Tibial nerve (tissue), 4 donors: ENCODE measurements at regions not wholly inside any gene's neighbourhood (a gene's known extent, or its start where the extent isn't known, plus 50 kb on each side); places are given as distances from the start of the nearest gene placed in this dataset.

Source experiments
- DNase-seq, 2 donors: peaks; one replicate each; pipeline ENCODE4 v3.0.0-alpha.2; 2019; ENCODE audit warnings: low spot score in 2 of 2
- H3K27ac ChIP-seq, 4 donors: fragments of 200-600 bp; sonication (generic) in 3 of 4; one replicate each; pipeline ENCODE4 v1.5.1; 2017 to 2019; ENCODE audit warnings: mild to moderate bottlenecking in 1 of 4
- H3K27me3 ChIP-seq, 2 donors: fragments of 200-600 bp; sonication (generic) in 1 of 2; one replicate each; pipeline versions ENCODE4 v1.5.1 to v1.6.0; 2017 to 2019
- H3K36me3 ChIP-seq, 3 donors: fragments of 200-600 bp; sonication (generic); one replicate each; pipeline ENCODE4 v1.5.1; 2018 to 2019
- H3K4me1 ChIP-seq, 4 donors: fragments of 200-600 bp; sonication (generic) in 3 of 4; one replicate each; pipeline ENCODE4 v1.5.1; 2017 to 2019
- H3K4me3 ChIP-seq, 4 donors: fragments of 200-600 bp; sonication (generic) in 3 of 4; one replicate each; pipeline ENCODE4 v1.5.1; 2017 to 2019; ENCODE audit warnings: mild to moderate bottlenecking in 1 of 4, moderate library complexity in 1 of 4
- H3K9me3 ChIP-seq, 4 donors: fragments of 200-600 bp; sonication (generic) in 3 of 4; one replicate each; pipeline ENCODE4 v1.5.1; 2017 to 2019
- EP300 ChIP-seq, 2 donors: sonication (generic); formaldehyde crosslinking; IDR thresholded peaks; one replicate each; pipeline ENCODE4 v1.6.1; 2017; ENCODE audit warnings: antibody characterized with exemption in 2 of 2, mild to moderate bottlenecking in 1 of 2
- POLR2A ChIP-seq, 2 donors: fragments of 450-650 bp; IDR thresholded peaks; one replicate each; pipeline ENCODE4 v1.6.1; 2017; ENCODE audit warnings: antibody characterized with exemption in 2 of 2, mild to moderate bottlenecking in 2 of 2, moderate library complexity in 2 of 2
- WGBS, 2 donors: methylation state at CpG; one replicate each; pipeline ENCODE4 v1.1.5; 2018; 5-methylcytosine and 5-hydroxymethylcytosine counted together
- TF ChIP-seq, protein P1 (sequence below), 5 experiments: fragments of 200-600 bp in 3 of 5; fragments of 450-650 bp in 2 of 5; sonication (generic) in 3 of 5; IDR thresholded peaks; one replicate each; pipeline ENCODE4 v1.5.1; 2016 to 2019; ENCODE audit warnings: antibody characterized with exemption in 5 of 5, mild to moderate bottlenecking in 3 of 5, moderate library complexity in 2 of 5

DNA sequence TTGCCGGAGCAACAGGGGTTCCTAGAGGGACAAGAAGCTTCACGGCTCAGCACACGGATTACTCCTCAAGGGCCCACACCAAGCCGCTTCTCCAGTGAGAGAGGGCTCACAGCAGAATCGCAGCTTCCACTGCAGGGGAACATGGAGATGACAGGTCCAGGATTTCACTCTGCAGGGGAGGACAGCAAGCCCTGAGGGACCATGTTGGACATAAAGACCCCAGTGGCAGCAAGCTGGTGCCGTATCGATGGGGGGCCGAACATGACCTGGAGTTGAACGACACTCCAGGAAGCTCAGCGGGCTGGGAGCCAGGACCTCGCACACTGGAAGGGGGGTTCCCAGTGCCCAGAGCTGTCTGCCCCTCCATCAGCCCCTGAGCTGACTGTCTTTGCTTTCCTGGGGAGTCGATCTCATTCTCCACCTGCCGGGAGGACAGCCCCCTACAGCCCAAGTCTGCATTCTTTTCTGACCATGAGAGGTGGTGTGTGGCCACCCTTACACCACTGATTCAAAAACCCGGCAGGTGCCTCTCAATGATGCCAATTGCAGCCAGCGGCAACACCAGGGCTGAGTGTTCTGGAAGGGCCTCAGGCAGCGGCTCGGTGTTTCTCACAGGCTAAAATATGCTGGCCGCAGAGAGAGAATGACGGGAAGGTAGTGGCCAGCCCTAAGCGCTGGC is 194.5 kb upstream of the CDH4 start:
- Histone ChIP-seq H3K27me3 (no peaks in the 10 kb centered on the region), H3K9me3 (peaks cover 0 to 22% (median 0%) of the 10 kb centered on the region in 4 donors), H3K36me3 (no peaks in the 10 kb centered on the region), H3K4me1 (no peaks in the 10 kb centered on the region), H3K27ac (no peak overlapping the region), H3K4me3 (no peak overlapping the region)
- WGBS, 2 donors, result 61 to 65% methylated on average over 16 to 20 of the region's 20 CpGs
- DNase-seq, result no peak
- TF ChIP-seq EP300 (IDR thresholded peaks at IDR 0.05), result no peak

DNA sequence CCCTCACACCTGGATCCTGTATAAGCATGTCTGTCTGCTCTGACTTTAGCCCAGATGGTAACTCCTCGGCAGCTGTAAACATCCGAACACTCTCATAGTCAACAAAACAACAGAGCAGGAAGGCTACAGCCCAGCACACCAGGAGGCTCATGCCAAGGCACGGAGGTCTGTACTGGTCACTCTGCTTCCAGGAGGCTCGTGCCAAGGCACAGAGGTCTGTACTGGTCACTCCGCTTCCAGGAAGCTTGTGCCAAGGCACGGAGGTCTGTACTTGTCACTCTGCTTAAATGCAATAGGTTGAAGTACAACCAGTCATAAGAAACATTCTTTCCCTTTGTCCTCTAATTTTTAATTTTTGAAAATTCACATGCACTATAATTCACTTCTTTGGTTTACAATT is 190.1 kb upstream of the CDH4 start:
- no peak overlapping the region for H3K27ac ChIP-seq
- no peaks in the 10 kb centered on the region for H3K36me3 ChIP-seq
- TF ChIP-seq POLR2A (IDR thresholded peaks at IDR 0.05), result no peak
- TF ChIP-seq, protein P1, sequence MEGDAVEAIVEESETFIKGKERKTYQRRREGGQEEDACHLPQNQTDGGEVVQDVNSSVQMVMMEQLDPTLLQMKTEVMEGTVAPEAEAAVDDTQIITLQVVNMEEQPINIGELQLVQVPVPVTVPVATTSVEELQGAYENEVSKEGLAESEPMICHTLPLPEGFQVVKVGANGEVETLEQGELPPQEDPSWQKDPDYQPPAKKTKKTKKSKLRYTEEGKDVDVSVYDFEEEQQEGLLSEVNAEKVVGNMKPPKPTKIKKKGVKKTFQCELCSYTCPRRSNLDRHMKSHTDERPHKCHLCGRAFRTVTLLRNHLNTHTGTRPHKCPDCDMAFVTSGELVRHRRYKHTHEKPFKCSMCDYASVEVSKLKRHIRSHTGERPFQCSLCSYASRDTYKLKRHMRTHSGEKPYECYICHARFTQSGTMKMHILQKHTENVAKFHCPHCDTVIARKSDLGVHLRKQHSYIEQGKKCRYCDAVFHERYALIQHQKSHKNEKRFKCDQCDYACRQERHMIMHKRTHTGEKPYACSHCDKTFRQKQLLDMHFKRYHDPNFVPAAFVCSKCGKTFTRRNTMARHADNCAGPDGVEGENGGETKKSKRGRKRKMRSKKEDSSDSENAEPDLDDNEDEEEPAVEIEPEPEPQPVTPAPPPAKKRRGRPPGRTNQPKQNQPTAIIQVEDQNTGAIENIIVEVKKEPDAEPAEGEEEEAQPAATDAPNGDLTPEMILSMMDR (IDR thresholded peaks at IDR 0.05), result no peak
- no peak for TF ChIP-seq EP300 (IDR thresholded peaks at IDR 0.05)
- no peak overlapping the region for H3K4me3 ChIP-seq
- no peaks in the 10 kb centered on the region for H3K27me3 ChIP-seq
- WGBS, 2 donors, result 46 to 72% methylated on average over 6 of the region's 6 CpGs
- no peaks in the 10 kb centered on the region for H3K4me1 ChIP-seq
- no peak for DNase-seq
- peaks cover 0 to 22% (median 0%) of the 10 kb centered on the region in 4 donors for H3K9me3 ChIP-seq

DNA sequence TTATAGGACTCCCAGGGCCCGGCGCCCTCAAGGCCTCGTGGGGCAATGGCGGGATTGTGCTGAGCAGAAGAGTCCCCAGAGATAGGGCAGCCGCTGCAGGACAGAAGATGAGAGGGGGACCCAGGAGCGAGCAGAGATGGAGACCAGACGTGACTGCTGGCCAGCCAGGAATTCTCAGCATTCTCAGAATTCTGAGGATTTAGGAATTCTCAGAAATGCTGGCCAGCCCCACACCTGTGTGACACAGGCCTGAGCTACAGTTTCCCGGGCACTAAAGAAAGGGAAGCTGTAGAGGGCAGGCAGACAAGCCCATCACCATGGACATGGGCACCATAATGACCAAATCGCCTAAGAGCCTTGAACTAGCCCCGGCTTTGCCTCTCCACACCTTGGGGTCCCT is 186.2 kb upstream of the CDH4 start:
- TF ChIP-seq, protein P1 (IDR thresholded peaks at IDR 0.05), result no peak
- no peak for TF ChIP-seq EP300 (IDR thresholded peaks at IDR 0.05)
- Histone ChIP-seq H3K4me1 (no peaks in the 10 kb centered on the region), H3K9me3 (peaks cover 0 to 15% (median 0%) of the 10 kb centered on the region in 4 donors), H3K27me3 (no peaks in the 10 kb centered on the region), H3K36me3 (no peaks in the 10 kb centered on the region), H3K27ac (no peak overlapping the region), H3K4me3 (no peak overlapping the region)
- WGBS, 2 donors, result 70 to 74% methylated on average over 9 to 10 of the region's 10 CpGs
- DNase-seq, result no peak

- no peaks in the 10 kb centered on the region for H3K27me3 ChIP-seq
- no peak for TF ChIP-seq POLR2A (IDR thresholded peaks at IDR 0.05)
- TF ChIP-seq EP300 (IDR thresholded peaks at IDR 0.05), result no peak
- TF ChIP-seq, protein P1 (IDR thresholded peaks at IDR 0.05), result no peak
These were observed 185.5 kb upstream of the CDH4 start for GRCh38 chr20:61066526-61066925.

DNA sequence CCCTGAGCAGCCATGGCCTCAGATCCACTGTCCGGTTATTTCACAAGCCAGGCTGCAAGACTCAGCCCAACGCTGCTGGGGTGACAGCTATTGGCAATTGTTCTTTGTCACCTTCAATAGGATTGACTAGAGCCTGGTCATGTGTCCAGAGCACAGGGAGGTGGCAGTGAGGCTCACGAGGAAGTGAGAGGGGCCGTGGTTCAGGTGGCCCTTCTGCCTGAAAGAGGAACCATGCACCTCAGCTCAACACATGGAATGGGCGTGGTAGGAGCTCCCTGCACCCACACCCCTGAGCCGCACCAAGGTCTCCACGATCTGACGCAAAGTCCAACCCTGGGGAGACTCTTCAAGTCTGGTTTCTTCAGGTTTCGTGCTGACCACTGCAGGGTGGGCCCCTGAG is 184.8 kb upstream of the CDH4 start:
- no peak for DNase-seq
- Histone ChIP-seq H3K4me3 (no peak overlapping the region), H3K27ac (no peak overlapping the region), H3K27me3 (no peaks in the 10 kb centered on the region), H3K36me3 (no peaks in the 10 kb centered on the region), H3K9me3 (peaks cover 0 to 3% (median 0%) of the 10 kb centered on the region in 4 donors), H3K4me1 (no peaks in the 10 kb centered on the region)
- 82 to 88% methylated on average over 9 of the region's 9 CpGs for WGBS, 2 donors
- TF ChIP-seq EP300 (IDR thresholded peaks at IDR 0.05), result no peak
- TF ChIP-seq, protein P1 (IDR thresholded peaks at IDR 0.05), result no peak
- no peak for TF ChIP-seq POLR2A (IDR thresholded peaks at IDR 0.05)

More at GRCh38 chr20:61066526-61066925, 185.5 kb upstream of the CDH4 start:
- Histone ChIP-seq H3K9me3 (peaks cover 0 to 9% (median 0%) of the 10 kb centered on the region in 4 donors), H3K27ac (no peak overlapping the region), H3K4me3 (no peak overlapping the region), H3K4me1 (no peaks in the 10 kb centered on the region), H3K36me3 (no peaks in the 10 kb centered on the region)
- DNase-seq, result no peak
- 87 to 88% methylated on average over 12 to 13 of the region's 13 CpGs for WGBS, 2 donors
